Globus pallidus (tissue), 1 donor: ENCODE measurements at regions not wholly inside any gene's neighbourhood (a gene's known extent, or its start where the extent isn't known, plus 50 kb on each side); places are given as distances from the start of the nearest gene placed in this dataset.
A peak's percentile ranks its signal among the peaks of the same experiment; 100 is the strongest.
"Not testable (repeated sequence)": the region's sequence is repeated elsewhere in the genome, so short reads cannot be mapped to it uniquely, and the experiment has no call there.

Experiments used
- DNase-seq: peaks from one replicate; pipeline ENCODE4 v3.0.0-alpha.2; 2015; ENCODE audit warnings: low spot score

GRCh38 chr4:147246528-147246927 is 234.4 kb upstream of the EDNRA start:
- DNase-seq: not testable (repeated sequence)

GRCh38 chr4:147247579-147247978 is 233.3 kb upstream of the EDNRA start:
- DNase-seq: no peak

- no peak for DNase-seq
Observed at GRCh38 chr4:147250062-147250461, 230.8 kb upstream of the EDNRA start.

GRCh38 chr4:147255268-147255667 is 225.6 kb upstream of the EDNRA start:
- DNase-seq: not testable (repeated sequence)

GRCh38 chr4:147259271-147259670 is 221.6 kb upstream of the EDNRA start:
- not testable (repeated sequence) for DNase-seq

GRCh38 chr4:147284256-147284835 is 196.6 kb upstream of the EDNRA start:
- DNase-seq: no peak

GRCh38 chr4:147284935-147285334 is 196.0 kb upstream of the EDNRA start:
- no peak for DNase-seq

DNA sequence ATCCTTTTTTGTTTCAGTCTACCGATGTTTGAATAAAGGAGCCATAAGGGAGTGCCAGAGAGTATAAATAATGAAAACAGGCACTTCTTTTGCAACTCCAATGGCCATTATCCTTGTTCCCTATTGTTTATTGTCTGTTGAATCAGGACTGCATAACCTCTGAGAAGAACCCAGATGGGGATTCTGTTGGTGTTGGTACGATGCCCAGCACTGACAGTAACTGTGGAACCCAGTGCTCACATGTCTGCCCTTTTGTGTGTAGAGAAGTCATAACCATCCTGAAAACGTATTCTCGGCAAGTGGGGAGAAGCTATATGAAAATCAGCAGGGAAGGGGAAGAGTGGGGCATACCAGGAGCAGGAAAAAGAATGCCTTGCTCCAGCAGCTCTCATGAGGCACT is 195.1 kb upstream of the EDNRA start:
- peak; percentile 69 for DNase-seq

GRCh38 chr4:147286846-147287587 is 193.9 kb upstream of the EDNRA start:
- no peak for DNase-seq

GRCh38 chr4:147287588-147287890 is 193.4 kb upstream of the EDNRA start:
- no peak for DNase-seq

DNA sequence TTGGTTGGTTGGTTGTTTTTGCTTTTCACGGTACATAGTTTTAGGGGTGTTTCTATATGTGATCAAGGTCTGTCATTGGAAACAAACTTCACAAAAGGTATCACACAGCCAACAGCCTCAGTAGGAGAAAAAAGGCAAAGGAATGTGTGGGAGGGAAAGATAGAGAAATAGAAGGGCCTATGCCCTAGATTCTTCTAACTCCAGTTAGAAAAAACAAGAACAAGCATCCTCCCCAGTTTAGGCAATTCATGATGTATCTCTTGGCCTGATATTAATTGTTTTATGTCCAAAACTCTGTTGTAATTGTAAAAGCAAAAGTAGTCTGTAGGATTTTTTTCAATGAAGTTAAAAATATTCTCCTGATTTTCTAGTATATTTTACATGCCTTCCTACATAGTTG is 192.4 kb upstream of the EDNRA start:
- no peak for DNase-seq

DNA sequence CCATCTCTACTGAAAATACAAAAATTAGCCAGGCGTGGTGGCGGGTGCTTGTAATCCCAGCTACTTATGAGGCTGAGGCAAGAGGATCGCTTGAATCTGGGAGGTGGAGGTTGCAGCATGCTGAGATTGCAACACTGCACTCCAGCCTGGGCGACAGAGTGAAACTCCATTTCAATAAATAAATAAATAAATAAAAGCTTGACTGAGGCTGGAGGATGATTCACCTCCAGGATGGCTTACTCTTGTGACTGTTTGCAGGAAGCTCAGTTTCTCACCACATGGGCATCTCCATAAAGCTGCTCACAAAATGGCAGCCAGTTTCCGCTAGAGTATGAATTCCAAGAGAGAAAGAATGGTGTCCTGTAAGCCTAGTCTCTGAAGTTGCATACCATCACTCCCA is 191.7 kb upstream of the EDNRA start:
- no peak for DNase-seq

GRCh38 chr4:147292604-147293313 is 188.1 kb upstream of the EDNRA start:
- not testable (repeated sequence) for DNase-seq

- DNase-seq: not testable (repeated sequence)
Observed at GRCh38 chr4:147293314-147293677, 187.6 kb upstream of the EDNRA start.

DNA sequence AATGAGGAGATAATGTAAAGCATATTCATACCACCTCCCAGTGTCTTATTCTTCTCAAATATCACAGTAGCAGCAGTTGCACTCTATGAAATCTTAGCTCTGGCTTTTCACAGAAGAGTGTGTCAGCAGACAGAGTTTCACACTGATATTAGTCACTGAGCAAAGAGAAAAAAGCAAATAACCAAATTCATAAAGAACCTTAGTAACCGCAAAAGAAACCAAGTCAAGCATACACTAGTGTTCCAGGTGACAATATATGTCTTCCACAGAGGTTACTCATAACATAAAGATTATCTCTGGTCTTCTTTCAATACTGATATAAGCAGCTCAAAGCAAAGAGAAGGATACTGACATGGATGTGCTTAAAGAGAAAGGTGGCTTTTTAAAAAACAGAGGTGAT is 181.7 kb upstream of the EDNRA start:
- DNase-seq: no peak

- no peak for DNase-seq
Observed at GRCh38 chr4:147303174-147303872, 177.6 kb upstream of the EDNRA start.

DNA sequence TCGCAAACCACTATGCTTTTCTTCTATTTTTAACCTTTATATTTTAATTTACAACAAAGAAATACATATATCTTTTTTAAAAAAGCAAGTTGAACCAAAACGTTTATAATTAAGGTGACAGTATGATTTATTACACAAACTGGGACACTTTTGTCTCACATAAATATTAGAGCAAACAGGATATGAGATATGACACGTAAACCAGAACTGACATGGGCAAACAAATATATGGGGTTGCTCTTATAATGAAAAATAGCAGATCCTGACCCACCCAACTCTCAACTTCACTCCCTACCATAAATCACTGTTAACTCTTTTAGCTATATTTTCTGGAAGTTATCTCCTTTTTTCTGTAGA is 177.0 kb upstream of the EDNRA start:
- no peak for DNase-seq

- no peak for DNase-seq
Observed at GRCh38 chr4:147307896-147308674, 172.8 kb upstream of the EDNRA start.

DNA sequence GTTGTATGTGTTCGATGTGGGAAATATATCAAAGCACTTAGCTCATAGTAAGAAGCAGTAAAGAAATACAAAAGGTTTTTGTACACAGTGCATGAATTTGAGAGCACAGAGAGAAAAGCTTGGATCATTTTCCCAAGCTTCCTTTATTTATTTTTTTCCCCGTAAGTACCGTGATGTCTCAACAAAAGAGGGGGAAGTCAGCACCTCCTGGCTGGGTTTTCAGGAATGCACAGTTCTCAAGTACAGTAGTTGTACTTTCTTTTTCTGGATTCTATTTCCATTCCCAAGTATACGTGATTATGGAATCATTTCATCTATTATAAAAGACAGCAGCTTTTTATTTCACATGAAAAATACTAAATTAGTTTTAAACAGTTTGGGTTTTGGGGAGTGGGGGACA is 171.5 kb upstream of the EDNRA start:
- no peak for DNase-seq

DNA sequence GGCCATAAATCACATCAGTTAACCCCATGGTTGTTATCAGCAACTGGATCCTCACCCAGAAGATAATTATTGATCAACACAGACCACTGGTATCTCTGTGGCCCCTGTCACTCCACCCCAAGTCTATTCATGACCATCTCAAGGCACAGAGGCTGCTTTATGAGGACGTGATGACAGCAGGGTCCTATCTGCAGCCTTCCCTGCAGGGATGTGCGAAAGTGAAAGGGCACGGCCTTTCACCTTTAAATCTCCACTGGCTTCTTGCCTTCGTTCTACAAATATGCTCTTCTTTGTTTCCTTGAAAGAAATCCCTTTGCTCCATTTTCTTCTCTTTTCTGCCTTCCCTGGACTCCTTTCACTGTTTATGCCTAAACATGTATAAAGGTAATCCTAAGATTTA is 170.6 kb upstream of the EDNRA start:
- DNase-seq: no peak

GRCh38 chr4:147311956-147312355 is 168.9 kb upstream of the EDNRA start:
- no peak for DNase-seq

DNA sequence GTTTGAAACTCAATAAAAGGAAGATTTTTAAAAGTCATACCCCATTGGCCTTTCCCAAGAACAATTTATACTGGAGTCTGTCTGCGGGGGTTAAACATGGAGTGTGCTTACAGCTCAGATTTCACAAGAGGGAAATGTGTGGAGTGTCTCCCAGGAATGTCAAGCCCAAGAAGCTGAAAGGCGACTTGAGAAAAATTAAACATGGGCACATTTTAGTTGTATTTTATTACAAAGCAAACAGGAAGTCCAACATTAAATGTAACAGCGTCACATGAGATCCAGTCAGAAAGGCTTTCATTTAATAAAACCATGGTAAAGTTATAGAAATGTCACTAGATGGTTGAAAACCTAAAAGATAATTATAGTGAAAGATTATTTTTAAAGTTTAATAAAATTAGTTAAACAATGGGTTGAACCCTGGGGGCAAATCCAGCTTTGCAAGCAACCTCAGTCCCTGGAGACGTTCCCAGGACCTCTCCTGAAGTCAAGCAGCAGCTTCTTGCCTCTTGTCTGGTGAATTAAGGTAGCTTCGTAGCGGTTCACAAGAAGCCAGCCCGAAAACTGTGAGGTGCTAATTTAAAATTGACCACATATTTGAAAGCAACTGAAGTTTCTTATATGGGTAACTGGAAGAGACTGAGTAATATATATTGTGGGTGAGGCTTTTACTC is 168.4 kb upstream of the EDNRA start:
- no peak for DNase-seq
